ENCODE measurements at regions not wholly inside any gene's neighbourhood (a gene's known extent, or its start where the extent isn't known, plus 50 kb on each side); places are given as distances from the start of the nearest gene placed in this dataset.
A peak's percentile ranks its signal among the peaks of the same experiment; 100 is the strongest.

GRCh38 chr11:91194546-91194945, 971.7 kb upstream of the CHORDC1 start:
- peak; percentile 37 for DNase-seq

- DNase-seq: no peak
These were observed 965.6 kb upstream of the CHORDC1 start for GRCh38 chr11:91188484-91188883.

- DNase-seq: no peak
These were observed 964.5 kb upstream of the CHORDC1 start for GRCh38 chr11:91187314-91187713.

GRCh38 chr11:91178366-91178765, 955.5 kb upstream of the CHORDC1 start:
- no peak for DNase-seq

- no peak for DNase-seq
These were observed 951.9 kb upstream of the CHORDC1 start for GRCh38 chr11:91174734-91175133.

GRCh38 chr11:91174193-91174592, 951.3 kb upstream of the CHORDC1 start:
- DNase-seq: no peak

- no peak for DNase-seq
These were observed 950.9 kb upstream of the CHORDC1 start for GRCh38 chr11:91173701-91174100.

GRCh38 chr11:91170711-91171110, 947.9 kb upstream of the CHORDC1 start:
- DNase-seq: no peak

GRCh38 chr11:91164452-91164822, 941.6 kb upstream of the CHORDC1 start:
- DNase-seq: peak; percentile 6

GRCh38 chr11:91163619-91164451, 941.0 kb upstream of the CHORDC1 start:
- DNase-seq: peak; percentile 57

GRCh38 chr11:91160661-91161060, 937.8 kb upstream of the CHORDC1 start:
- no peak for DNase-seq

GRCh38 chr11:91158891-91159537, 936.2 kb upstream of the CHORDC1 start:
- no peak for DNase-seq

GRCh38 chr11:91158297-91158696, 935.4 kb upstream of the CHORDC1 start:
- DNase-seq: no peak

GRCh38 chr11:91156041-91156440, 933.2 kb upstream of the CHORDC1 start:
- no peak for DNase-seq

- no peak for DNase-seq
These were observed 925.0 kb upstream of the CHORDC1 start for GRCh38 chr11:91147885-91148284.

GRCh38 chr11:91141655-91142054, 918.8 kb upstream of the CHORDC1 start:
- DNase-seq: no peak

- DNase-seq: no peak
These were observed 913.8 kb upstream of the CHORDC1 start for GRCh38 chr11:91136631-91137030.

GRCh38 chr11:91133361-91133760, 910.5 kb upstream of the CHORDC1 start:
- no peak for DNase-seq

- DNase-seq: no peak
These were observed 906.7 kb upstream of the CHORDC1 start for GRCh38 chr11:91129596-91129995.

GRCh38 chr11:91124363-91124762, 901.5 kb upstream of the CHORDC1 start:
- DNase-seq: no peak

- DNase-seq: no peak
These were observed 892.3 kb upstream of the CHORDC1 start for GRCh38 chr11:91115116-91115515.

- no peak for DNase-seq
These were observed 881.4 kb upstream of the CHORDC1 start for GRCh38 chr11:91104237-91104636.

- no peak for DNase-seq
These were observed 877.6 kb upstream of the CHORDC1 start for GRCh38 chr11:91100427-91100826.

- no peak for DNase-seq
These were observed 874.2 kb upstream of the CHORDC1 start for GRCh38 chr11:91097083-91097482.

- DNase-seq: no peak
These were observed 870.3 kb upstream of the CHORDC1 start for GRCh38 chr11:91093141-91093540.
